MG63 (cell line): ENCODE measurements at regions not wholly inside any gene's neighbourhood (a gene's known extent, or its start where the extent isn't known, plus 50 kb on each side); places are given as distances from the start of the nearest gene placed in this dataset.

Experiments
- DNase-seq: peaks from one replicate; pipeline ENCODE4 v3.0.0-alpha.2; 2020
- H3K27me3 ChIP-seq: fragments of 250-450 bp; sonication (Bioruptor Pico); 2 replicates; pipeline ENCODE4 v1.5.1; 2020; ENCODE audit warnings: mild to moderate bottlenecking, moderate library complexity
- H3K36me3 ChIP-seq: fragments of 250-450 bp; sonication (Bioruptor Pico); 2 replicates; pipeline ENCODE4 v1.5.1; 2020; ENCODE audit warnings: mild to moderate bottlenecking, moderate library complexity
- H3K4me3 ChIP-seq: fragments of 250-450 bp; sonication (Bioruptor Pico); 2 replicates; pipeline ENCODE4 v1.5.1; 2020; ENCODE audit warnings: mild to moderate bottlenecking, moderate library complexity
- H3K9me3 ChIP-seq: fragments of 250-450 bp; sonication (Bioruptor Pico); 2 replicates; pipeline ENCODE4 v1.5.1; 2020; ENCODE audit warnings: mild to moderate bottlenecking, moderate library complexity

DNA sequence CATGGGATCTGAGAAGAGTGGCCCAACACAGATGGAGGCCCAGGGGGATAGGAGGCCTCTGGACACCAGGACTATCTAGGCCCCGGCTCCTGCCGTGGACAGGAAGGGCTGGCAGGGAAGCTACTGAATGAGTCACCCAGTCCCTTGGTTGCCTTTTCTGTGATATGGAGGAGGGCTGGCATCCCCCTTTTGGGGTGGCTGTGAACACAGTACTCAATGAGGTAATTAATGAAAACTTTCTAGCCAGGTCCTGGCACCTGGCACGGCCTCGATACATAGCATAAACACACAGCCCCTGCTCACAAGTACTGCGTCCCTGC is 163.2 kb downstream of the CHST1 start:
- Histone ChIP-seq H3K4me3 (no peak overlapping the region), H3K9me3 (peaks cover 6% of the 10 kb centered on the region), H3K36me3 (no peaks in the 10 kb centered on the region), H3K27me3 (peaks cover 4% of the 10 kb centered on the region; the same call in 1 of the 2 replicates)
- peak; percentile 38 for DNase-seq

GRCh38 chr11:45501392-45502225 is 163.8 kb downstream of the CHST1 start:
- no peak for DNase-seq
- H3K36me3 ChIP-seq, result no peaks in the 10 kb centered on the region
- H3K9me3 ChIP-seq, result peaks cover 8% of the 10 kb centered on the region
- H3K27me3 ChIP-seq, result peaks cover 4% of the 10 kb centered on the region
- H3K4me3 ChIP-seq, result no peak overlapping the region

DNA sequence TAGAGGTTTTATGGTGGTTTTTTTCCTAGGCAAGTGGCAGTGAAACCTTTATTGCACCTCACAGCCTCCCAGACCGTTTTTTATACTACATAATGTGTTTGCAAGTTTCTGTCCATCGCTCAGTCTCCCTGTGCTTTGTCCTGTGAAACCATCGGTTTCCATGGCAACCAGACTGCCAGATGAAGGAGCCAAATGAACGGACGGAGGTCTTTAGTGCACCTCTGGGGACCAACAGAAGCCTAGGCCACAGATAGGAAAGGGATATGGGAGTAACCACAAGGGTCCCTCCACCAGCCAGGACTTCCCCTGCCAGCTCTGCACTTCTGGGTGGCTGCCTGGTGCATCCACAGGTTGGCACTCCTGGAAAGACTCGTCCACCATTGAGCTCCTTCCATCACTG is 165.0 kb downstream of the CHST1 start:
- DNase-seq, result no peak
- H3K9me3 ChIP-seq, result peaks cover 8% of the 10 kb centered on the region
- no peaks in the 10 kb centered on the region for H3K36me3 ChIP-seq
- no peak overlapping the region for H3K4me3 ChIP-seq
- H3K27me3 ChIP-seq, result peaks cover 4% of the 10 kb centered on the region

GRCh38 chr11:45494738-45495137 is 170.7 kb downstream of the CHST1 start:
- Histone ChIP-seq H3K36me3 (no peaks in the 10 kb centered on the region), H3K27me3 (peaks cover 4% of the 10 kb centered on the region)

DNA sequence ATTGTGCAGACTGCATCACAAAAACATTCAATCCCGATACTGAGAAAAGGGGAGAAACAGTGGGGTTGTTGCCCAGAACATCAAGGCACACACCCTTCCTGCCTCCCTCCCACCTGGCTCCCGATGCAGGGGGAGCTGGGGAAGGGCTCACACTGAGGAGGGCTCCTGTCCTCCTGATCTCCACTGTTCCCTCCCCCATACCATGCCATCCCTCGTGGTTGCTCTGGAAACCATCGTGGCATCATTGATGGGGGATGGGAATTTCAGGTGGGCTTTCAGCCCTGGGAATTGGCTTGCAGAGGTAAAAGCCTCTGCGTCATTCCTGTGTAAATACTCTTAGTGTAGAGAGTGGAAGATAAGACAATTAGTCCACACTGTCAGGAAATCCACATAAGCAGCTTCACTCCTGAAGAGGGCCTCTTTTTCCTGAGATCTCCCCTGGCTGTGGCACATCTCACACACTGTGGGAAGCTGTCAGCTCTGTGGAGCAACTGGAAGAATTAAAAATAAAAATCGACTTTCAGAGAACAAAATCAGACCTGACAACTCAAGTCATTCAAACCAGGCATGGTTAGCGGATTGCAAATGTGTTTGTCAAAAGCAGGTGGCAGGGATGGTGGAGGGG is 176.0 kb downstream of the CHST1 start:
- Histone ChIP-seq H3K9me3 (no peaks in the 10 kb centered on the region), H3K27me3 (no peaks in the 10 kb centered on the region), H3K4me3 (no peak overlapping the region), H3K36me3 (no peaks in the 10 kb centered on the region)
- DNase-seq, result no peak

More at GRCh38 chr11:45494738-45495137, 170.7 kb downstream of the CHST1 start:
- DNase-seq, result no peak
- Histone ChIP-seq H3K9me3 (peaks cover 8% of the 10 kb centered on the region), H3K4me3 (no peak overlapping the region)

GRCh38 chr11:45486461-45486860 is 179.0 kb downstream of the CHST1 start:
- Histone ChIP-seq H3K27me3 (no peaks in the 10 kb centered on the region), H3K4me3 (no peak overlapping the region), H3K36me3 (no peaks in the 10 kb centered on the region), H3K9me3 (no peaks in the 10 kb centered on the region)
- DNase-seq, result no peak

DNA sequence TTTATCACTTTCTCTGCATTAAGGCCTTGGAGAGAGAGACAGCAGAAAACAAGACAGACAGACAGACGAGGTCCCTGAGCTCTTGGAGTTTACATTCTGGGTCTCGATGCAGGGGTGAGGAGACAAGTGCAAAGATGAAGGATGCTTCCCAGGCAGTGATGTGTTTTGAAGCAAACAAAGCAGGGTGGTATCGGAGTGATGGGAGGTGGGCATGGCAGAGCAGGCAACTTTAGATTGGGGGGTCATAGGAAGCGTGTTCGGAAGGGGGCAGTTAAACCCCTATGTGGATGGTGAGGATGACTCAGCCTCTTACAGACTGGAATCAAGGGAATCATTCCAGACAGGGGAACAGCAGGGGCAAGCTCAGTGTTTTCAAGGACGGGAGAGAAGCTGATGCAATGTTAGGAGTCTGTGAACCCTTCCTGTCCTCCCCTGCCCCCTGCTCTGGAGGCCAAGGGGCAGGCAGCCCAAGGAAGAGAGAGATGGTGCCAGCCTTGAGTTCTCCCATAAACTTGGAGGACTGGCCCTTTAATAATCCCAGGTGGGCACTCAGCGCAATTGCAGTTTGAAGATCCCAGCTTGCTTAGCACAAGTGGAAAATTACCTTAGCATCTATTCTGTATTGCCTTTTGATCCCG is 180.2 kb downstream of the CHST1 start:
- no peak for DNase-seq
- no peak overlapping the region for H3K4me3 ChIP-seq
- H3K27me3 ChIP-seq, result no peaks in the 10 kb centered on the region
- H3K9me3 ChIP-seq, result no peaks in the 10 kb centered on the region
- H3K36me3 ChIP-seq, result no peaks in the 10 kb centered on the region

DNA sequence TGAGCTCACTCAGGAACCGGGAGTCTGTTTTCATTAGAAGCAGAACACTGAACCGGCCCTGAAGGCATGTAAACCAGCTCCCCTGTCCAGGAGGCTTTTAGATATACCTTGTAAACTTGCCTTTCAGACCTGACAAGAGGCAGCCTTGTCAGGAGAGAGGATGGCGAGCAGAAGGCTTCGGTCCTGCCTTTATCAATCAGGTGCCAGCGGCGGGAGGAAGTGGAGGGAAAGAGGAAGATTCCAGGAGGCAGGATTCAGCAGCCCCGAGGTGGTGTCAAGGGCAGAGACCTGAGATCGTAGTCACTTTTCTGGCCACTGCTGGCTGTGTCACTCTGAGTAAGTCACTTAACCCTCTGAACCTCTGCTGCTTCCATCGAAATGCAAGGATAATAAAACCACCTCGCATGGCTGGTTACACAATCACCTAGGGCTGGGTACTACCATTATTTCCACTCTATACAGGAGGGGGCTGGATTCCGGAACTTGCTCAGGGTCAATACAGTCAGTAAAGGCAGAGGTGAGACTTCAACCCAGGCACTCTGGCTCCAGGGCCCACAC is 181.0 kb downstream of the CHST1 start:
- Histone ChIP-seq H3K4me3 (no peak overlapping the region), H3K27me3 (no peaks in the 10 kb centered on the region), H3K9me3 (no peaks in the 10 kb centered on the region), H3K36me3 (no peaks in the 10 kb centered on the region)
- no peak for DNase-seq

GRCh38 chr11:45483416-45483815 is 182.0 kb downstream of the CHST1 start:
- Histone ChIP-seq H3K36me3 (no peaks in the 10 kb centered on the region), H3K9me3 (no peaks in the 10 kb centered on the region), H3K27me3 (no peaks in the 10 kb centered on the region), H3K4me3 (no peak overlapping the region)
- no peak for DNase-seq

DNA sequence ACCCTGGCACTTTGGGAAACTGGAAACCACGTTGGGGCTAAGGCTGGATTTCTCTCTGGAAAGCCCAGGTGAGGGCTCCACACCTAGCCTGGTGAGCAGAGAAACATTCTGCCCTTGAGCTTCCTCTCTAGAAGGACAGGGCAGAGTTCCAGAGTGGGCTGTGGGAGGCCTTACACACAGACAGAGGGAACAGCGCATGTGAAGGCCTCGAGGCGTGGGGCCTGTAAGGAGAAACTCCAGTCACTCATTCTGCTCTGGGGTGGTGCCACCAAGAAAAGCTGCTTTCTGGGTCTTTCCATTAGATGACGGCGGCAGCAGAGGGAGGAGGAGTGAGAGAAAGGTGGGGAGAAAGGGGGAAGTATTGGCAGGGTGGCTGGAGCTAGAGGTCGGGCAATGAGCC is 183.1 kb downstream of the CHST1 start:
- Histone ChIP-seq H3K9me3 (no peaks in the 10 kb centered on the region), H3K36me3 (no peaks in the 10 kb centered on the region), H3K4me3 (no peak overlapping the region), H3K27me3 (no peaks in the 10 kb centered on the region)
- DNase-seq, result no peak

- Histone ChIP-seq H3K9me3 (no peaks in the 10 kb centered on the region), H3K27me3 (no peaks in the 10 kb centered on the region), H3K4me3 (no peak overlapping the region), H3K36me3 (no peaks in the 10 kb centered on the region)
- DNase-seq, result no peak
Observed at GRCh38 chr11:45481026-45481425, 184.4 kb downstream of the CHST1 start.

GRCh38 chr11:45477588-45477987 is 187.8 kb downstream of the CHST1 start:
- Histone ChIP-seq H3K27me3 (no peaks in the 10 kb centered on the region), H3K4me3 (no peak overlapping the region), H3K36me3 (no peaks in the 10 kb centered on the region), H3K9me3 (no peaks in the 10 kb centered on the region)
- no peak for DNase-seq

DNA sequence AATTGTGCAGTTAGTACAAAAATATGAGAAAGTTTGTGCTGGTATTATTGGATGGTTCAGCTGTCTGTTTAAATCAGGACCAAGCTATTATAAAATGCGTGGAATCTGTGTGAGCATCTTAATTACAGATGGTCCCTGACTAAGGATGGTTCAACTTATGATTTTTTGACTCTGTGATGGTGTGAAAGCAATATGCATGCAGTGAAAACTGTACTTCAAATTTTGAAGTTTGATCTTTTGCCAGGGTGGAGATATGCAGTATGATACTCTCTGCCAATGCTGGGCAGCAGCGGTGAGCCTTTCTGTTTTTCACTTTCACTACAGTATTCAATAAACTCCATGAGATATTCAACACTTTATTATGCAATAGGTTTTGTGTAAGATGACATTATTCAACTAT is 189.3 kb downstream of the CHST1 start:
- no peaks in the 10 kb centered on the region for H3K36me3 ChIP-seq
- H3K27me3 ChIP-seq, result no peaks in the 10 kb centered on the region
- no peaks in the 10 kb centered on the region for H3K9me3 ChIP-seq
- no peak for DNase-seq
- no peak overlapping the region for H3K4me3 ChIP-seq

DNA sequence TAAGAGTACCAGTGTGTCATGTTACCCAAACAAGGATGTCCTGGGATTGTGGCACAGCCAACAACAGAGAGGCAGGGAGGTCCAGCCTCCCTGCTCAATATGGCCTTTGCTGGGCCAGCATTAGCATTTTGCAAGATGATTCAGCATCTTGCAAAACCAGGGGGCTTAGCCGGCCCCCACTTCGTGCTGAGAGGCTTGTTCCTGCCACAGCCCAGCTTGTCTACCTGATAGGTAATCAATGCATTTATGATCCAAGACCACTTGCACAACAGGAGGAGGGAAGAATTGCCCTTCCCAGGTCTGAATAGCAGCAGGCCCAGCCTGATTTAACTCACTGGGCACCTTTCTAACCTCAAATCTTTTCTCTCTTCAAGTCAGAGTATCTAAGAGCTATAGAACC is 189.0 kb upstream of the SYT13 start:
- H3K27me3 ChIP-seq, result no peaks in the 10 kb centered on the region
- H3K4me3 ChIP-seq, result no peak overlapping the region
- H3K9me3 ChIP-seq, result no peaks in the 10 kb centered on the region
- DNase-seq, result no peak
- no peaks in the 10 kb centered on the region for H3K36me3 ChIP-seq

- H3K4me3 ChIP-seq, result no peak overlapping the region
- DNase-seq, result no peak
- H3K36me3 ChIP-seq, result no peaks in the 10 kb centered on the region
- H3K9me3 ChIP-seq, result no peaks in the 10 kb centered on the region
- H3K27me3 ChIP-seq, result no peaks in the 10 kb centered on the region
Observed at GRCh38 chr11:45473341-45473895, 187.3 kb upstream of the SYT13 start.

GRCh38 chr11:45472716-45473317 is 186.7 kb upstream of the SYT13 start:
- no peaks in the 10 kb centered on the region for H3K27me3 ChIP-seq
- no peaks in the 10 kb centered on the region for H3K9me3 ChIP-seq
- no peaks in the 10 kb centered on the region for H3K36me3 ChIP-seq
- DNase-seq, result no peak
- no peak overlapping the region for H3K4me3 ChIP-seq

DNA sequence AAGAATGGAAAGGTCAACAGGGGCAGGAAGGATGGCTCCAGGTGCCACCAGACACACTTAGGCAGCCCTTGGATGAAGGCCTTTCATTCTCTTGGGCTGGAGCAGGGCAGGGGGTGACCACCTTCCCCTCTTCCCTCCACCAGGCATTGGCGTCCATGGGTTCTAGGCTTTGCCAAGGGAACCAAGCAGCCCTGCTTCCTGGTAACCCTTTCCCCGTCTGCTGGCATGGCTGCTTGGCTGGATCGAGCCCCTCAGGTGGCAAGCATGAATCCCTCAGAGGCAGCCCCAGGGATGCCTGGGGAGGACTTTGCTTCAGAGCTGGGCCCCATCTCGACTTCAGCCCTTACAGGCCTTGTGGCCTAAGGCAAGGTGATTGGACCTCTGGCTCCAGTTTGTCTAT is 185.1 kb upstream of the SYT13 start:
- no peaks in the 10 kb centered on the region for H3K36me3 ChIP-seq

More for the DNA sequence above, 185.1 kb upstream of the SYT13 start:
- no peak overlapping the region for H3K4me3 ChIP-seq
- DNase-seq, result no peak
- H3K27me3 ChIP-seq, result no peaks in the 10 kb centered on the region
- no peaks in the 10 kb centered on the region for H3K9me3 ChIP-seq
